ENCODE measurements at regions not wholly inside any gene's neighbourhood (a gene's known extent, or its start where the extent isn't known, plus 50 kb on each side); places are given as distances from the start of the nearest gene placed in this dataset.
A peak's percentile ranks its signal among the peaks of the same experiment; 100 is the strongest.

DNA sequence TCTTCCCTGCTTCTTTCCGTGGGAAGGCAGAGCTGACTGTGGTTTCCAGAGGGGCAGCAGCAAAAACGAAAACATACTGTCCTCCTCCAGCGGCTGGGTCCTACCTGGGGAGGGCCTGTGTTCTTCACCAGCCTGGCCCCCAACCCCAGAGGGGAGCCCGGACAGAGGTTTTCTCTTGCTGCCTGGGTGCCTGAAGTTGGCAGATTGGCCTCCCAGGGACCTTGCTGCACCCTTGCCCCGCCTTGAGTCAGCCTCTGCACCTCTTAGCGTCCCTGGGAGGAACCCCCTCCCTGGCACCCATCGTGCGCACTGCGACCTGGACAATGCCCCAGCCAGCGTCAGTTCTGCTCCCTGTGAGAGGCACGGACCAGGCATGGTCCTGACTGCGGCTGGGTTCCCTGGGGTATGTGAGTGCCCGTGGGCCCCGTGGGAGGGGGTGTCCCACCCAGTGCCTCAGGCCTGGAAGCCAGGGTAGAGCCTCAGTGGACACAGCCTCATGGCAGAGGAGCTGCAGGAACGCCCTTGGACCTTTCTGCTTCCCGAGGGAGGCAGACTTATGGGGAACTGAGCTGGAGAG is 56.8 kb upstream of the PRR23E start:
- Histone ChIP-seq H3K36me3 (ENCODE audit: insufficient read depth, low read length) (no peaks in the 10 kb centered on the region), H2AFZ (ENCODE audit: low read length, unreplicated experiment) (no peak overlapping the region), H3K4me3 (ENCODE audit: low read depth, low read length) (peak overlapping the region; percentile 67), H3K27me3 (ENCODE audit: insufficient read depth, low read length) (peaks cover 49% of the 10 kb centered on the region), H3K4me1 (ENCODE audit: control insufficient read depth, insufficient read depth, low read length, unreplicated experiment) (no peaks in the 10 kb centered on the region), H3K27ac (ENCODE audit: low read depth, low read length) (no peak overlapping the region), H3K79me2 (ENCODE audit: control insufficient read depth, insufficient read depth, low read length, unreplicated experiment) (no peaks in the 10 kb centered on the region)

GRCh38 chr3:127136706-127137105 is 56.2 kb upstream of the PRR23E start:
- no peak overlapping the region for H3K4me3 ChIP-seq (ENCODE audit: low read depth, low read length)
- H3K27me3 ChIP-seq (ENCODE audit: insufficient read depth, low read length) = peaks cover 44% of the 10 kb centered on the region
- H3K36me3 ChIP-seq (ENCODE audit: insufficient read depth, low read length) = no peaks in the 10 kb centered on the region
- H3K79me2 ChIP-seq (ENCODE audit: control insufficient read depth, insufficient read depth, low read length, unreplicated experiment) = no peaks in the 10 kb centered on the region
- no peak overlapping the region for H2AFZ ChIP-seq (ENCODE audit: low read length, unreplicated experiment)
- H3K27ac ChIP-seq (ENCODE audit: low read depth, low read length) = no peak overlapping the region
- no peaks in the 10 kb centered on the region for H3K4me1 ChIP-seq (ENCODE audit: control insufficient read depth, insufficient read depth, low read length, unreplicated experiment)

DNA sequence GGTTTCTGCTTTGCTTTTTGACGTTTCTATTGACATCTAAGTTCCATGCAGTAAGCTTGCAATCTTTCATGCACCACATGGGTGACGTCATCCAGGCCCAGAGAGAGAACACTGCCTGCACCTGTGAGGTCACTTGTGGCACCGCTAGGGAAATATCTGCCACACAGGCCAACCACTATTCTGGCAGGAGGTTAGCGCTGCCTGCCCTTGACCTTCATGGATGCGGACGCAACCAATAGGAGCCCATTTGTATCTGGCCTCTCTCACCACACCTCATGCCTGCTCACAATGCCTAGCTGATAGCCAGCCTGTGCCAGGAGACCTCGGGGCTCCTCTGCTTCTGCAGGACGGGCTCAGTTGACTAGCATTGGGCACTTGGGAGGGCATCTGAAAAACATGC is 55.8 kb upstream of the PRR23E start:
- Histone ChIP-seq H3K4me1 (ENCODE audit: control insufficient read depth, insufficient read depth, low read length, unreplicated experiment) (no peaks in the 10 kb centered on the region), H3K79me2 (ENCODE audit: control insufficient read depth, insufficient read depth, low read length, unreplicated experiment) (no peaks in the 10 kb centered on the region), H3K27ac (ENCODE audit: low read depth, low read length) (no peak overlapping the region), H3K27me3 (ENCODE audit: insufficient read depth, low read length) (peaks cover 44% of the 10 kb centered on the region), H2AFZ (ENCODE audit: low read length, unreplicated experiment) (no peak overlapping the region), H3K36me3 (ENCODE audit: insufficient read depth, low read length) (no peaks in the 10 kb centered on the region), H3K4me3 (ENCODE audit: low read depth, low read length) (no peak overlapping the region)

GRCh38 chr3:127137757-127138536 is 55.0 kb upstream of the PRR23E start:
- H3K4me1 ChIP-seq (ENCODE audit: control insufficient read depth, insufficient read depth, low read length, unreplicated experiment) = no peaks in the 10 kb centered on the region
- H3K27me3 ChIP-seq (ENCODE audit: insufficient read depth, low read length) = peaks cover 40% of the 10 kb centered on the region

GRCh38 chr3:127139601-127140500 is 53.1 kb upstream of the PRR23E start:
- H3K4me3 ChIP-seq (ENCODE audit: low read depth, low read length) = no peak overlapping the region
- no peaks in the 10 kb centered on the region for H3K36me3 ChIP-seq (ENCODE audit: insufficient read depth, low read length)
- no peak overlapping the region for H3K27ac ChIP-seq (ENCODE audit: low read depth, low read length)
- no peaks in the 10 kb centered on the region for H3K4me1 ChIP-seq (ENCODE audit: control insufficient read depth, insufficient read depth, low read length, unreplicated experiment)
- no peaks in the 10 kb centered on the region for H3K79me2 ChIP-seq (ENCODE audit: control insufficient read depth, insufficient read depth, low read length, unreplicated experiment)
- no peak overlapping the region for H2AFZ ChIP-seq (ENCODE audit: low read length, unreplicated experiment)
- H3K27me3 ChIP-seq (ENCODE audit: insufficient read depth, low read length) = peaks cover 25% of the 10 kb centered on the region

More at GRCh38 chr3:127137757-127138536, 55.0 kb upstream of the PRR23E start:
- Histone ChIP-seq H3K4me3 (ENCODE audit: low read depth, low read length) (no peak overlapping the region), H3K79me2 (ENCODE audit: control insufficient read depth, insufficient read depth, low read length, unreplicated experiment) (no peaks in the 10 kb centered on the region), H2AFZ (ENCODE audit: low read length, unreplicated experiment) (no peak overlapping the region), H3K36me3 (ENCODE audit: insufficient read depth, low read length) (no peaks in the 10 kb centered on the region), H3K27ac (ENCODE audit: low read depth, low read length) (no peak overlapping the region)

DNA sequence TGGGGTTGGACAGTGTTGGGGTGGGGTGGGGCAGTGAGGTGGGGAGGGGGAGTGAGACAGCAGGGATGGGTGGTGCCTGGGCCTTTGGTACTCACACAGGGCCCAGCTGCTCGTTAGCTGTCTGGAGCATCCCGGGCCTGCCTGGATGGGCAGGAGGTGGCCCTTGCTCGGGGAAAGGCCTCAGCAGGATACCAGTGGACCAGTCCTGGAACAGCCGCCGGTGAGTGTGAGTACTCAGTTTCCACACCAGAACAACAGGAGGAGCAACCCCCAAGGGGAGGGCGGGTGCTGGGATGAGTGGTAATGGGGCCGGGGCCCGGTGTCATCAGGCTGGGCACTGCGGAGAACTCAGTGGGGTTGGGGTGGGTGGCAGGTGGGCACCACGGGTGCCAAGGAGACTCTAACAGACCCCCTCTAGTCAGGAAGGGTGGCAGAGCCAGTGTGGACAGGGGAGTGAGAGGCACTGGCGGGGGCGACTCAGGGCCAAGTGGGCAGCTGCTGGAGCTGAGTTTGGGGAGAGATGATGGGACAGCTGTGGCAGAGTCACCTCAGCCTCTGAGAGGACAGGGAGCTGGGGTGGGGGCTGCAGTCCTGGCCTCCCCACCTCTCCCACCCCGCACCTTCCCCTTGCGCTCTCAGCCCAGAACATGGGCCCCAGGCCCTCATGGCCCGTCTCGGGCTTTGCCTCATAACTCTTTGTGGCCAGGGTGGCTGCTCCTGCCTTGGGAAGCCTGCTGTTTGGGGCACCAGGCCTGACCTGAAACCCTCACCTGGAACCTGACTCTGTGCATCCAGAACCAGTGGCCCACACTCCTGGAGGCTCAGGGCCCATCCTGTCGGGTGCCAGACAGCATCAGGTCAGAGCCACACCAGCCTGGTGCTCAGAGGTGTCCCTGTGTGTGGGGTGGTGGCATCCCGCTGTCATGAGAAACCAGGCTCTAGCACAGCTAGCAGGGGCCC is 52.1 kb upstream of the PRR23E start:
- no peaks in the 10 kb centered on the region for H3K36me3 ChIP-seq (ENCODE audit: insufficient read depth, low read length)
- H3K4me3 ChIP-seq (ENCODE audit: low read depth, low read length) = no peak overlapping the region
- peaks cover 15% of the 10 kb centered on the region for H3K27me3 ChIP-seq (ENCODE audit: insufficient read depth, low read length)
- no peak overlapping the region for H2AFZ ChIP-seq (ENCODE audit: low read length, unreplicated experiment)
- no peaks in the 10 kb centered on the region for H3K4me1 ChIP-seq (ENCODE audit: control insufficient read depth, insufficient read depth, low read length, unreplicated experiment)
- no peaks in the 10 kb centered on the region for H3K79me2 ChIP-seq (ENCODE audit: control insufficient read depth, insufficient read depth, low read length, unreplicated experiment)
- H3K27ac ChIP-seq (ENCODE audit: low read depth, low read length) = no peak overlapping the region

DNA sequence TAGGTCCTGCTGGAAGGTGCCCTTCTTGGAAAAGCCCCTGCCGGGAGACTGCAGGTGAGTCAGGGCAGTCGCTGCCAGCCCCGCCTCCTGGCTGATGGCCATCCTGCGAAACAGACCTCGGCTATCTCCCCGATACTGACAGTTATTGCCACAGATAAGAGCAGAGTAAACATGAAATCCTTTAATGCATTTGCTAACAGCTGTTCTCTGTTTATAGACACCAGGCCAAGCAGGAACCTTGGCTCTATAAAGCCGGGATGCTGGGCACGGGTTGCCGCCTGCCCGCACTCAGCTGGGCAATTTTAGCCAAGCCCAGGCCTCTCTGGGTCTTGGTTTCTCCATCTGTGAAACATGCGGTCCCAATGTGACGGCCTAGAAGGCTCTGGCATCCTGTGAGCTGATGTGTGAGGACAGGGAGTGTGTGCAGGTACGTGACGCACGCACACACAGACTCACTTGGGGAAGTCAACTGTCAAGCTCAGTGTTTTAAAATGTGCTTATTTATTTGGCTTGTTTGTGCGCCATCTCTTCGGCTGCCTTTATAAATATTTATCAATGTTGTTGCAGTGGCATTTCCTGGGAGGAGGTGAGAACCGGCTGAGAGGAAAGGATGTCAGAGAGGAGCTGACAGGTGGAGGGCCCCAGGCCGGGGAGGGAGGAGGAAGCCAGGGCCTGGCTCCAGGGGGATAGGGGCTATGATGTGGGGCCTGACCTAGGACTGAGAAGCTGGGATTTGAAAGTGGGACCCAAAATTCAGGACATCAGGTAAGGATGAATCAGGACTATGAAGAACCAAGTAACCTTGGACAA is 50.8 kb upstream of the PRR23E start:
- Histone ChIP-seq H3K4me1 (ENCODE audit: control insufficient read depth, insufficient read depth, low read length, unreplicated experiment) (no peaks in the 10 kb centered on the region), H3K36me3 (ENCODE audit: insufficient read depth, low read length) (no peaks in the 10 kb centered on the region), H3K4me3 (ENCODE audit: low read depth, low read length) (no peak overlapping the region), H3K27me3 (ENCODE audit: insufficient read depth, low read length) (peaks cover 9% of the 10 kb centered on the region), H3K79me2 (ENCODE audit: control insufficient read depth, insufficient read depth, low read length, unreplicated experiment) (no peaks in the 10 kb centered on the region), H2AFZ (ENCODE audit: low read length, unreplicated experiment) (no peak overlapping the region), H3K27ac (ENCODE audit: low read depth, low read length) (no peak overlapping the region)
